ENCODE measurements at regions not wholly inside any gene's neighbourhood (a gene's known extent, or its start where the extent isn't known, plus 50 kb on each side); places are given as distances from the start of the nearest gene placed in this dataset.

- no peak for ATAC-seq (ENCODE audit: poor library complexity)
These were observed 162.5 kb downstream of the NUP210 start for GRCh38 chr3:13257666-13258065.

GRCh38 chr3:13256845-13257244 is 163.3 kb downstream of the NUP210 start:
- Histone ChIP-seq H3K36me3 (ENCODE audit: insufficient read depth, low read length) (no peaks in the 10 kb centered on the region), H3K4me3 (ENCODE audit: low read length) (no peak overlapping the region), H3K4me1 (ENCODE audit: insufficient read depth, low read length) (no peaks in the 10 kb centered on the region), H3K9me3 (ENCODE audit: control insufficient read depth in 1 of 2, insufficient read depth in 1 of 2, low read length in 2 of 2) (no peaks in the 10 kb centered on the region), H3K27ac (ENCODE audit: low read depth in 1 of 2, low read length in 2 of 2) (no peak overlapping the region), H3K27me3 (ENCODE audit: control insufficient read depth in 1 of 2, insufficient read depth in 2 of 2, low read length in 2 of 2) (peaks cover 0 to 3% of the 10 kb centered on the region in 2 experiments)
- ChIA-PET POLR2A (no interaction called here), CTCF (no interaction called here)
- no peaks in the 10 kb centered on the region for H3K36me3 Mint-ChIP-seq (ENCODE audit: low read depth)
- H3K4me3 Mint-ChIP-seq = no peak overlapping the region
- TF ChIP-seq CTCF (IDR thresholded peaks at IDR 0.05) = no peak
- no peak overlapping the region for H3K27ac Mint-ChIP-seq
- H3K9me3 Mint-ChIP-seq = no peaks in the 10 kb centered on the region
- DNase-seq = no peak
- H3K4me1 Mint-ChIP-seq (ENCODE audit: low read depth) = no peaks in the 10 kb centered on the region
- no peak for ATAC-seq (ENCODE audit: poor library complexity)
- intact Hi-C loops (cut with DNase I, micrococcal nuclease) = no loop called here
- H3K27me3 Mint-ChIP-seq = peaks cover 5% of the 10 kb centered on the region

More at GRCh38 chr3:13257666-13258065, 162.5 kb downstream of the NUP210 start:
- Mint-ChIP-seq H3K27me3 (no peaks in the 10 kb centered on the region), H3K9me3 (no peaks in the 10 kb centered on the region), H3K4me1 (ENCODE audit: low read depth) (peaks cover 4% of the 10 kb centered on the region), H3K27ac (no peak overlapping the region), H3K36me3 (ENCODE audit: low read depth) (no peaks in the 10 kb centered on the region), H3K4me3 (no peak overlapping the region)
- H3K4me3 ChIP-seq (ENCODE audit: low read length) = no peak overlapping the region
- peaks cover 4% of the 10 kb centered on the region for H3K4me1 ChIP-seq (ENCODE audit: insufficient read depth, low read length)
- H3K27ac ChIP-seq (ENCODE audit: low read depth in 1 of 2, low read length in 2 of 2) = no peak overlapping the region
- no peak for TF ChIP-seq CTCF (IDR thresholded peaks at IDR 0.05)
- peaks cover 0 to 3% of the 10 kb centered on the region in 2 experiments for H3K27me3 ChIP-seq (ENCODE audit: control insufficient read depth in 1 of 2, insufficient read depth in 2 of 2, low read length in 2 of 2)
- ChIA-PET POLR2A (no interaction called here), CTCF (no interaction called here)
- H3K9me3 ChIP-seq (ENCODE audit: control insufficient read depth in 1 of 2, insufficient read depth in 1 of 2, low read length in 2 of 2) = no peaks in the 10 kb centered on the region
- no peaks in the 10 kb centered on the region for H3K36me3 ChIP-seq (ENCODE audit: insufficient read depth, low read length)
- no peak for DNase-seq
- intact Hi-C loops (cut with DNase I, micrococcal nuclease) = no loop called here

- intact Hi-C loops (cut with DNase I, micrococcal nuclease) = no loop called here
- Histone ChIP-seq H3K4me3 (ENCODE audit: low read length) (no peak overlapping the region), H3K27ac (ENCODE audit: low read depth in 1 of 2, low read length in 2 of 2) (no peak overlapping the region), H3K27me3 (ENCODE audit: control insufficient read depth in 1 of 2, insufficient read depth in 2 of 2, low read length in 2 of 2) (peaks cover 0 to 3% of the 10 kb centered on the region in 2 experiments), H3K9me3 (ENCODE audit: control insufficient read depth in 1 of 2, insufficient read depth in 1 of 2, low read length in 2 of 2) (no peaks in the 10 kb centered on the region), H3K4me1 (ENCODE audit: insufficient read depth, low read length) (no peaks in the 10 kb centered on the region), H3K36me3 (ENCODE audit: insufficient read depth, low read length) (no peaks in the 10 kb centered on the region)
- no peak overlapping the region for H3K4me3 Mint-ChIP-seq
- no peaks in the 10 kb centered on the region for H3K36me3 Mint-ChIP-seq (ENCODE audit: low read depth)
- ChIA-PET CTCF (no interaction called here), POLR2A (no interaction called here)
- H3K27ac Mint-ChIP-seq = no peak overlapping the region
- no peaks in the 10 kb centered on the region for H3K4me1 Mint-ChIP-seq (ENCODE audit: low read depth)
- TF ChIP-seq CTCF (IDR thresholded peaks at IDR 0.05) = no peak
- DNase-seq (no peak), ATAC-seq (ENCODE audit: poor library complexity) (no peak)
- H3K9me3 Mint-ChIP-seq = no peaks in the 10 kb centered on the region
- H3K27me3 Mint-ChIP-seq = peaks cover 6% of the 10 kb centered on the region
These were observed 165.8 kb downstream of the NUP210 start for GRCh38 chr3:13254028-13254951.
